Central memory CD4-positive, alpha-beta T cell (primary cell): ENCODE measurements at regions not wholly inside any gene's neighbourhood (a gene's known extent, or its start where the extent isn't known, plus 50 kb on each side); places are given as distances from the start of the nearest gene placed in this dataset.
"Not testable (repeated sequence)": the region's sequence is repeated elsewhere in the genome, so short reads cannot be mapped to it uniquely, and the experiment has no call there.

ENCODE experiments used
- DNase-seq: peaks from one replicate; pipeline ENCODE4 v3.0.0; 2022

DNA sequence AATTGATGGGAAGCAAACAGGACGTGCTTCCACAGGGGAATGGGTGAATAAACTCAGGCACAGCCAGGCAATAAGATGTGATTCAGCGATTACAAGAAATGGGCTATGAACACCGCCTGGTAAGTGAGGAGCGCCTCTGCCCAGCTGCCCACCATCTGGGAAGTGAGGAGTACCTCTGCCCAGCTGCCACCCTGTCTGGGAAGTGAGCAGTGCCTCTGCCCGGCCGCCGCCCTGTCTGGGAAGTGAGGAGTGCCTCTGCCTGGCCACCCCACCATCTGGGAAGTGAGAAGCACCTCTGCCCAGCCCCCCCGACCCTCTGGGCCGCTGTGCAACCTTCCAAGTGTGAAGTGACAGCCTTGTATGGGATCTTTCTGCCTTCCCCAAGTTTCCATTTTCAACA, 73.2 kb upstream of the PRR5 start:
- no peak for DNase-seq

DNA sequence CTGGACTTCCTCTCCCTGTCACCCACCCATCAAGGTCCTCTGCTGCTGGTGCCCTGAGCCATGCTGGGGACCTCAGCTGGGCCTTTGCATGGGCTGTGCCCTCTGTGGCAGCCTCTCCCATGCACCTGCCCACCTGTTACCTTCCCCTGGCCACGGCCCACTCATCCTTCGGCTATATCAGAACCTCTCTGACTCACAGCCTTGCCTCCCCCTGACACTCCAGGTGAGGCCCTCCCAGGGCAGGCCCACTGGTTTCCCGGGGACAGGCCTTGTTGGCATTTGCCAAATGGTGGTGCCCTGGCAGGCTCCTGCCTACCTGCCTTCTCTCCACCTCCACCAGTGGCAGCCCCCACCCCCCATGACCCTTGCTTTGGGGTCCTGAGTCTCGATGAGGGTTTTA, 73.7 kb upstream of the PRR5 start:
- no peak for DNase-seq

DNA sequence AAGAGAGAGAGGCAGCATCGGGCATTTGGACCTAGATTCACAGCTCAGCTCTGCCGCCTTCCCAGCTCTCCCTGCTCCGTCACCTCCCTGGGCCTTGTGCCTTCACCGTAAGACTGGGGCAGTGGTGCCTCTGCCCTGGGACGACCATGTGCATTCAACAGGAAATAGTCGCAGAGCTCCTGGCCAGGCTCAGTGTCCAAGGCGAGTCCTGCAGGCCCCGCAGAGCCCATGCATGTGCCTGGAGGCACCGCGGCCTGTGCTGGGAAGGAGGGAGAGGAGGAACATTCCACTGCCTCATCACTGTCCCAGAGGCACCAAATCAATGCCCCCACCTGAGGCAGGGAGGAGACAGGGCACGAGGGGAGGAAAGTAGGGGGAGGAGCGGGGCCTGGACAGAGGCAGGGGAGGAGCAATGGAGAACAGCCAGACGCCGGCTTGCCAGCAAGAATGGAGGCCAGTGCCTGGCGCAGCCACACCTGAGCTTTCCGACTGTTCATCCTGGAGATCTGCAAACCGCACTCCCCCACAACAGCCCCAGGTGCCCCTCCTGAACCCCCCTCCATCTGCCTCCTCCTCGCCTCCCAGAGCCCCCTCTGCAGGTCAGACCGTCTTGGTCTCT, 74.4 kb upstream of the PRR5 start:
- DNase-seq = no peak

- peak; percentile 74 for DNase-seq
Measured at GRCh38 chr22:44625981-44626687, 75.9 kb upstream of the PRR5 start.

GRCh38 chr22:44625421-44625760, 76.6 kb upstream of the PRR5 start:
- DNase-seq = no peak

DNA sequence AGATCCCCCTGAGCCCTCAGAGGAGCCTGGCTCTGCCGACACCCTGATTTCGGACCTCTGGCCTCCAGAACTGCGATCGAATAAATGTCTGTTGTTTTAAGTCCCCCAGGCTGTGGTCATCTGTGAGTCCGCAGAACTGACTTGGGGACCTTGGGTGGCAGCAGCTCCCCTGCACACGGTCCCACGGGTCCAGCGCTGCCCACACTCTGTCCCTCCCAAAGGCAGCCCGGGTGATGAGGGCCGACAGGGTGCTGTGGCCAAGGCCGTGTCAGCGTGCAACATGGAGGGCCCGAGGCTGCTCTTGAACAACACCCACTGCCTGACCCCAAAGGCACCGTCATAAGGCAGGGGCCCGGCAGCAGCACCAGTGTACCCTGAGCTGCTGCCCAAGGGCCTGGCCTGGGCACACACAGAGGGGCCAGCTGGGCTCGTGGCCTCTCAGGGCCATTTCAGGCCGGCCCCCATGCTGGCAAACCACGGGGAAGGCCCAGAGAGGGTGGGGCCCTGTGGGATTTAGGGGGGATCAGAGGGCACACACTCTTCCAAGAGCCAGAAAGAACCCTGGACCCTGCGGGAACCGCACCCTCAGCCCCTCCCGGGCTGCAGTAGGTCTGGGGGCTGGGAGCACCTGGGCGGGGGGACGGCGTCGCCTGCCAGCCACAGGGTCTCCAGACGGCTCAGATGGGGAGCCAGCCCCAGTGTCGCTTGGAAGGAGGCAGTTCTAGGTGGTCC, 77.1 kb upstream of the PRR5 start:
- DNase-seq = no peak

DNA sequence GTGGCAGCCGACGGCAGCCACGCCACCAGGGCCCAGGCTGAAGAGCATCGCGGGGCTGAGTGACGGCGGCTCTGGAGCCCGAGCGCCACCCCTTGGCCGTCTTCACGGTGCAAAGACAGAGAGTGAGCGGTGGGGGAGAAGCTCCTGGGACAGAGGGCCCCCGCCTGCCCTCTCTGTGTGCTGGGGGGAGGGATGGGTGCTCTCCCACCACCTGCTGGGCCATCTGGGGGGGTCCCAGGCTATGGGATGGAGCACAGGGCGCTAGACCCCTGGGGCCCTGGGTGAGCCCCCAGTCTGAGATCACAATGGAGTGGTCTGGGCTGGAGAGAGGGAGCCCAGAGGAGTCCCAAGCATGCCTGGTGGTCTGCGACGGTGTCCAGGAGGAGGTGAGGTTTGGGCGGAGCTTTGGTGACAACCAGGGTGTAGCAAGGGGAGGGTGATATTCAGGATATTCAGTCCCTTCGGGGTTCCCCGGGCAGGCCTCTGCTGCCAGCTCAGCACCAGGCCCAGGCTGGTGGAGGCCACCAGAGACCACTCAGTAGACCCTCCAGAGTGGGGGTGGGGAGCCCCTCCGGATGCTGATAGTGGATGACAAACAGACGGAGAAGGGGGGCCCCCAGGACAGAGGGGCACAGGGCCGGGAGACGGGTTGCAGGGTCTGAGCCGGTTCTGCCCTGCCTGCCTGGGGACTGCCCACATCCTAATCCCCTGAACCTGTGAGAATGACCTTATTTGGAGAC, 78.1 kb upstream of the PRR5 start:
- DNase-seq = no peak

- no peak for DNase-seq
Measured at GRCh38 chr22:44622679-44623078, 79.3 kb upstream of the PRR5 start.

GRCh38 chr22:44622147-44622427, 79.9 kb upstream of the PRR5 start:
- DNase-seq = peak; percentile 23

- DNase-seq = no peak
Measured at GRCh38 chr22:44621401-44622146, 80.4 kb upstream of the PRR5 start.

DNA sequence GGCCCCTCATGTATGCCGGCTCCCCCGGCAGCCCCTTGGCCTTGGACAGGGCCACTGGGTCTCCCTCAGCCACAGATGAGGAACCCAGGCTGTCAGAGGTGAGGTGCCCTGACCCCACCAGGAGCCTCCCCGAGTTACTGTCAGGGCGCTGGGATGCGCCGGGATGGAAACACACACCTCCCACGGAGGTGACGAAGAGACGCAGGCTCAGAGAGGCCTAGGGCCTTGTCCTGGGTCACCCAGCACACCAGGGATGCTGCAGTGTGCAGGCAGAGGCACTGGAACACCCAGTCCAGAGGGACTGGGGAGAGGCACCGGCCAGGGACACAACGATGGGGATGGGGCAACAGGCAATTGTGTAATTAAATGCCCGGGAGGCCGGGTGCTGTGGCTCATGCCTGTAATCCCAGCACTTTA, 81.2 kb upstream of the PRR5 start:
- no peak for DNase-seq

GRCh38 chr22:44620129-44620840, 81.7 kb upstream of the PRR5 start:
- peak; percentile 84 for DNase-seq

GRCh38 chr22:44619560-44620128, 82.4 kb upstream of the PRR5 start:
- not testable (repeated sequence) for DNase-seq

GRCh38 chr22:44618910-44619309, 83.1 kb upstream of the PRR5 start:
- not testable (repeated sequence) for DNase-seq

GRCh38 chr22:44618400-44618799, 83.6 kb upstream of the PRR5 start:
- DNase-seq = no peak

GRCh38 chr22:44617828-44618227, 84.2 kb upstream of the PRR5 start:
- DNase-seq = no peak

- DNase-seq = no peak
Measured at GRCh38 chr22:44616882-44617655, 84.9 kb upstream of the PRR5 start.

DNA sequence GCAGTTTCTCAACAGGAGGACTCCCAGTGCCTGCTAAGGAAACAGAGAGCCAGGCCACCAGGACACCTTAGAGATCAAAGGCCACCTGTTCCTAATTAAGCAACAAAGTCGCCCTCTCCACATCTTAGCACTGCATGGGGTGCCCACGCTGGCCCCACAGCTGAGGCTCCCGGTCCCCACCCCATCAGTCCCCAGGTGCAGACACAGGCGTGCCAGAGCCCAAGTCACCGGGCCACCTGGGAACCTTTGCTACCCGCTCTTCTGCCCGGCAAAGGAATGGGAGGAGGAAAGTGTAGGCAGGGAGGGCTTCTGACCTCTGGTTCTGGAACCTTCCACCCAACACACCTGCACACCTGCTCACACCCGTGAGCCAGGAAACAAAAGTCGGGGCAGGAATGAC, 85.5 kb upstream of the PRR5 start:
- no peak for DNase-seq

DNA sequence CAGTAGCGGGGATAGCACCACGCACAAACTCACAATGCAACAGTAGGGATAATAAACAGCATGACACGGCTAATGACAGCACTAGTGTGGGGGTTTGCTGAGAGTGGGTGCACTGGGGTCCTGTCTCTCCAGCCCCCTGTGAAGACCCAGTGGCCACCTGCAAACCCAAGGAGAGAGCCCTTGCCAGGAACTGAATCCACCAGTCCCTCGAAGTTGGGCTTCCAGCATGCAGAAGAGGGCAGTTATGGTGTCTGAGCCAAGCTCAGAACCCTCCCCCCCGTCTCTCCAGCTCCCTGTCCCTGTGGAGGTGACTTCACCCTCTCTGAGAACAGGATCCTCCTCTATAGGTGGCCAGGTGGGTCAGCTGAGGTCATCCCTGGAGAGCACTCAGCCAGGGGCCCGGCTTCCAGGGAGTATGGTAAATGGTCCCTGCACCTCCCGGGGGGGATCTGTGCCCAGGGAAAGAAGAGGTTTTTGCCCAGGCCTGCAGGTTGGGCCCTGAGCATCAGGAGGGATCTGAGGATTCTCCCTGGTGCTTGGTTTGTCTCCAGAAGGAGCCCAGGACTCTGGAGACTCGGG, 86.3 kb upstream of the PRR5 start:
- DNase-seq = no peak

DNA sequence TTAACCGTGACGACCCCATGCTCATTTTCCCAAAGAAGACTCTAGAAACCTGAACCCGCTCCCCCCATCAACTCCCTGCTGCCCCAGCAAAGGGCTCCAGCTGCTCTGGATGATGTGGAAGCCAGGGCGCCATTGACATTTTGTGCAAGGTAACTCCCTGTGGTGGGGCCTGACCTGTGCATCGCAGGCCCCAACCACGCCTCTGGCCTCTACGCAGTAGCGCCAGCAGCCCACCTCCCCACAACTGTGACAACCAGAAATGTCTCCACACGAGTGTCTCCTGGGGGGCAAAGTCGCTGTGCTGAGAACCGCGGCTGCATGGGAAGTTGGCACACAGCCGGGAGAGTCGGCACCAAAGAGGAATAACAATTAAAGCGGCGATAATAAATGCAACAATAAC, 86.9 kb upstream of the PRR5 start:
- DNase-seq = no peak

GRCh38 chr22:44613196-44613595, 88.8 kb upstream of the PRR5 start:
- no peak for DNase-seq
